SJCRH30 (cell line): ENCODE measurements at regions not wholly inside any gene's neighbourhood (a gene's known extent, or its start where the extent isn't known, plus 50 kb on each side); places are given as distances from the start of the nearest gene placed in this dataset.
A peak's percentile ranks its signal among the peaks of the same experiment; 100 is the strongest.
"Not testable (repeated sequence)": the region's sequence is repeated elsewhere in the genome, so short reads cannot be mapped to it uniquely, and the experiment has no call there.

ENCODE experiments used
- DNase-seq, 2 experiments: peaks; one replicate each; pipeline ENCODE4 v3.0.0-alpha.2; 2015 to 2020
- H3K27ac ChIP-seq: fragments of 250-450 bp; sonication (Bioruptor Pico); 2 replicates; pipeline ENCODE4 v1.5.1; 2020; ENCODE audit warnings: mild to moderate bottlenecking, moderate library complexity
- H3K27me3 ChIP-seq: fragments of 250-450 bp; sonication (Bioruptor Pico); 2 replicates; pipeline ENCODE4 v1.5.1; 2020; ENCODE audit warnings: mild to moderate bottlenecking, moderate library complexity
- H3K36me3 ChIP-seq: fragments of 250-450 bp; sonication (Bioruptor Pico); 2 replicates; pipeline ENCODE4 v1.5.1; 2020; ENCODE audit warnings: mild to moderate bottlenecking, moderate library complexity
- H3K4me1 ChIP-seq: fragments of 250-450 bp; sonication (Bioruptor Pico); 2 replicates; pipeline ENCODE4 v1.5.1; 2020; ENCODE audit warnings: mild to moderate bottlenecking, moderate library complexity
- H3K4me3 ChIP-seq: fragments of 250-450 bp; sonication (Bioruptor Pico); 2 replicates; pipeline ENCODE4 v1.5.1; 2020; ENCODE audit warnings: mild to moderate bottlenecking, moderate library complexity
- H3K9me3 ChIP-seq: fragments of 250-450 bp; sonication (Bioruptor Pico); replicated peaks from 2 replicates; pipeline ENCODE4 v1.5.1; 2020; ENCODE audit warnings: mild to moderate bottlenecking, moderate library complexity

DNA sequence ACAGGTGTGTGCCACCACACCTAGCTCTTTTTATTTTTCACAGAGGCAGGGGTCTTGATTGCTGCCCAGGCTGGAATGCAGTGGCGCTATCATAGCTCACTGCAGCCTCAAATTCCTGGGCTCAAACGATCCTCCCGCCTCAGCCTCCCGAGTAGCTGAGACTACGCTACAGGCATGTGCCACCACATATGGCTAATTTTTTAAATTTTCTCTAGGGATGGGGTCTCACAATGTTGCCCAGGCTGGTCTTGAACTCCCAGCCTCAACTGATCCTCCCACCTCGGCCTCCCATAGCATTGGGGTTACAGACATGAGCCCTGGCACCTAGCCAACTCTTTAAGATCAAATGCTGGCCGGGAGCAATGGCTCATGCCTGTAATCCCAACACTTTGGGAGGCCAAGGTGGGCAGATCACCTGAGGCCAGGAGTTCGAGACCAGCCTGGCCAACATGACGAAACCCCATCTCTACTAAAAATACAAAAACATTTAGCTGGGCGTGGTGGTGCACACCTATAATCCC is 50.6 kb upstream of the MYL10 start:
- H3K4me1 ChIP-seq, H3K36me3 ChIP-seq, H3K4me3 ChIP-seq, H3K27ac ChIP-seq, DNase-seq, H3K9me3 ChIP-seq, H3K27me3 ChIP-seq: not testable (repeated sequence)

DNA sequence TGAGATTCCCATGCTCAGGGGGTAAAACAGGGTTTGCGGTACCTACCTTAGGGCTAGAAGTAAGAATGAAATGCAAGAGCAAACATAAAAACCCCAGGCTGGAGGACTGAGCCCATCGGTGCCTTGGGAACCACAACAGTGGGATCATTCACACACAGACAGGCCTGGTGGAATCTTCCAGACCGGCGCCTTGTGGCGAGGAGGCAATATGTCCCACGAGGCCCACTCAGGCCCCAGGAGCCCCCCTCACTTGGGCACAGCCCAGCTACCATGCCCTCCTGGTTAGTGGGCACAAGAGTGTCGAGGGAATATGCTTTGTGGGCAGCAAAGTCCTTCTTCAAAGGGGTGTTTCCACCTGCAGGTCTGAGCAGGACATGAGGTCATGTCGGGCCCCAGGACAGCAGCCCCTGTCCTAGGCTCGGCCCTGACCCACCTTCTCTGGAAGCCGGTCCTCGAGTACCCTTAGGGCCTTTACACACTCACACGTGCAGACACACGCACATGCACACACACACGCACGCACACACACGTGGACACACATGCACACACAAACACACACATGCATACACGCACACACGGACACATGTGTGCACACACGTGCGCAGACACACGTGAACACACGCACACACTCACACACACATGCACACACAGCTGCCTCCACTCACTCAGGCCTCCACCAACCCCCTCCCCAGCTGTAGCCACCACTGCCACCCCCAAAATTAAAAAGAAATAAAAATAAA is 51.5 kb upstream of the MYL10 start:
- Histone ChIP-seq H3K36me3 (no peaks in the 10 kb centered on the region), H3K27ac (no peak overlapping the region), H3K9me3 (no peaks in the 10 kb centered on the region), H3K4me3 (no peak overlapping the region), H3K4me1 (0 out of 2 replicates have a peak, but pooled peaks cover 4% of the 10 kb centered on the region), H3K27me3 (no peaks in the 10 kb centered on the region)
- no peak for DNase-seq

DNA sequence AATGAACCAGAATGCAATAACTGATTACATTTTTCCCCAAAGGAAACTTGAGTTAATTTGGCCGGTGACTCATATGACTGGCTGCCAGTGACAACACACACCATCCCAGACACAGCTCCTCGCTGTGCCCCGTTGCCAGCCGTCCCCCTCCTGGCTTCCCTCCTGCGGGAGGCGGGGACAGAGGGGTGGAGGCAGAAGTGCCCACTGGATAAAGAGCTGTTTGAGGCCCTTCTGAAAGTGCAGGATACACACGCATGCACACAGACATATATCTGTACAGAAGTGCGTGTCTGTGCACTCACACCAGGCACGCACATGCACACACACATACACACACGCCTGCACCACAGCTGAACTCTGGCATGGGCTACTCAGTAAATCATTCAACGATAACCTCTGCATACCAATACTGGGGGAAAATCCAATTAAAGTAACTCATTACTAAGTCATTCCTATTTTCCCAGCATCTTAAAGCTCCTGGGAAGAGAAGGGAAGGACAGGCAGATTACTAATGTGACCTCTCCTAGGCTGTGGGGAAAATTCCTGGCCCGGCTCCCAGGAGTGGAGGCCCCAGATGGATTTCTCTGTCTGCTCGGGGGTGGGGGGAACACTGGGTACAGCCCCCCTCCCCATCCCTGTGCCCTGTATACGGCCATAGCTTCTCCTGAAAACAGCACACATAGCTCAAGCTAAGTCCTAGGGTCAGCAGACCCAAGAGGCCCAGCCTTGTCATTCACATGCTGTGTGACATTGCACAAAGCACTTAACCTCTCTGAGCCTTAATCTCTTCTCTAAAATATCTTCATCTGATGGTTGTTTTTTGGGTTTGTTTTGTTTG is 52.3 kb upstream of the MYL10 start:
- Histone ChIP-seq H3K27ac (no peak overlapping the region), H3K4me3 (no peak overlapping the region), H3K9me3 (no peaks in the 10 kb centered on the region), H3K36me3 (no peaks in the 10 kb centered on the region), H3K27me3 (no peaks in the 10 kb centered on the region), H3K4me1 (0 out of 2 replicates have a peak, but pooled peaks cover 4% of the 10 kb centered on the region)
- peak; percentile 65 to 70 for DNase-seq

DNA sequence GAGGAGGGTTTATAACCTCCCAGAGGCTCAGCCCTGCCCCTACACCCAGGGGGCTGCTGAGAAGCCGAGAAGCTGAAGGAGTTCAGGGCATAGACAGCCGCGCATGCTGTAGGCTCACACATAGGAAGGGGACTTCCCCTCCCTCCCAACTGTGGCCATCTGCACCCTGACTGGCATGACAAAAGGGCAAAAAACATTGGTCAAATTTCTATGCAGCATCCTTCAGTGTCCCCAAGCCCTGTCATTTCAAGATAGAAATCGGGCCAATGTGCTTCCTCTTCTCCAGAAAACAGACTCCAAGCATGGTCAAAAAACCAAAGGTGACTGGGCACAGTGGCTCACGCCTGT is 55.9 kb upstream of the MYL10 start:
- no peak for DNase-seq
- H3K36me3 ChIP-seq: no peaks in the 10 kb centered on the region
- peaks cover 8% of the 10 kb centered on the region; the same call in 1 of the 2 replicates for H3K27me3 ChIP-seq
- H3K4me3 ChIP-seq: no peak overlapping the region
- 0 out of 2 replicates have a peak, but pooled peaks cover 4% of the 10 kb centered on the region for H3K4me1 ChIP-seq
- no peaks in the 10 kb centered on the region for H3K9me3 ChIP-seq
- H3K27ac ChIP-seq: no peak overlapping the region

DNA sequence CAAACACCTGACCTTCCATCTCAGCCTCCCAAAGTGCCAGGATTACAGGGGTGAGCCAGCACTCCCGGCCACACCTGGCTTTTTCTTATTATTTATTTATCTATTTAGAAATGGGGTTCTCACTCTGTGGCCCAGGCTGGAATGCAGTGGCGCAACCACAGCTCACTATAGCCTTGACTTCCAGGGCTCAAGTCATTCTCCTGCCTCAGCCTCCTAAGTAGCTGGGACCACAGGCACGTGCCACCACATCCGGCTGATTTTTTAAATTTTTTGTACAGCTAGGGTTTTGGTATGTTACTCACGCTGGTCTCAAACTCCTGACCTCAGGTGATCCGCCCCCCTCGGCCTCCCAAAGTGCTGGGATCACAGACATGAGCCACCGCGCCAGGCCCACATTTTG is 56.9 kb upstream of the MYL10 start:
- Histone ChIP-seq H3K36me3 (no peaks in the 10 kb centered on the region), H3K4me3 (no peak overlapping the region), H3K27ac (no peak overlapping the region), H3K27me3 (peaks cover 8% of the 10 kb centered on the region; the same call in 1 of the 2 replicates), H3K4me1 (0 out of 2 replicates have a peak, but pooled peaks cover 4% of the 10 kb centered on the region), H3K9me3 (no peaks in the 10 kb centered on the region)
- DNase-seq: no peak

DNA sequence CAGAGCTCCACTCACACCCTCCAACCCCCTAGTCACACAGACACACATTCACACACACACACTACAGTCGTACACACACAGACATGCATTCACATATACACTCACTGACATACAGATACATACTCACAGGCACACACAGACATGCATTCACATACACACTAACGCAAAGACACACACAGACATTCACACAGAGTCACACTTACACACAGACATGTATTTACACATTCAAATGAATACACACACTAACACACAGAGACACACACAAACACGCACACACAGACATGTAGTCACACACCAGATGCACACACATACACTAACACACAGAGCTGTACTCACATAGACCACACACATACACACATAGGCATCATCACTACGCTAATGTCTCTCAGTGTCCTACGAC is 58.0 kb upstream of the MYL10 start:
- DNase-seq: no peak
- Histone ChIP-seq H3K4me1 (no peaks in the 10 kb centered on the region), H3K9me3 (no peaks in the 10 kb centered on the region), H3K36me3 (no peaks in the 10 kb centered on the region), H3K4me3 (no peak overlapping the region), H3K27ac (no peak overlapping the region), H3K27me3 (peaks cover 8% of the 10 kb centered on the region; the same call in 1 of the 2 replicates)

DNA sequence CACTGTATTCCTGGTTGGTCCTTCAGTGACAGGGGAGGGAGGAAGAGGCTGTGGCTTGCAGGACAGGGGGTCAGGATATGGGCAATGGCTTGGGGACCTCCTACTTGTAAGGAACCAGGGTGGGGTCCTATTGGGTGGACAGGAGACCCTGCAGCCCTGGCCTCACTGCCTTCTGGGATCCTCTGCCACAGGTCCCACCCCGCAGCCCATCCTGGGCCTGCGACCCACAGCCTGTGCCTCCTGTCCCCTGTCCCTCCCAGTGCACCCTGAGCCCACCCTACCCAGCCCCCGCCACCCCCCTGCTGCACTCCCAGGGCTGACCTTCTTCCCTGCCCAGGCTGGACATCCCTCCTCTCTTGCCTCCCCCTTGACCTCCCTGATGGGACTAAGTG is 58.7 kb upstream of the MYL10 start:
- H3K36me3 ChIP-seq: no peaks in the 10 kb centered on the region
- H3K27me3 ChIP-seq: peaks cover 8% of the 10 kb centered on the region; the same call in 1 of the 2 replicates
- no peaks in the 10 kb centered on the region for H3K4me1 ChIP-seq
- no peak overlapping the region for H3K4me3 ChIP-seq
- H3K27ac ChIP-seq: no peak overlapping the region
- DNase-seq: no peak
- no peaks in the 10 kb centered on the region for H3K9me3 ChIP-seq

DNA sequence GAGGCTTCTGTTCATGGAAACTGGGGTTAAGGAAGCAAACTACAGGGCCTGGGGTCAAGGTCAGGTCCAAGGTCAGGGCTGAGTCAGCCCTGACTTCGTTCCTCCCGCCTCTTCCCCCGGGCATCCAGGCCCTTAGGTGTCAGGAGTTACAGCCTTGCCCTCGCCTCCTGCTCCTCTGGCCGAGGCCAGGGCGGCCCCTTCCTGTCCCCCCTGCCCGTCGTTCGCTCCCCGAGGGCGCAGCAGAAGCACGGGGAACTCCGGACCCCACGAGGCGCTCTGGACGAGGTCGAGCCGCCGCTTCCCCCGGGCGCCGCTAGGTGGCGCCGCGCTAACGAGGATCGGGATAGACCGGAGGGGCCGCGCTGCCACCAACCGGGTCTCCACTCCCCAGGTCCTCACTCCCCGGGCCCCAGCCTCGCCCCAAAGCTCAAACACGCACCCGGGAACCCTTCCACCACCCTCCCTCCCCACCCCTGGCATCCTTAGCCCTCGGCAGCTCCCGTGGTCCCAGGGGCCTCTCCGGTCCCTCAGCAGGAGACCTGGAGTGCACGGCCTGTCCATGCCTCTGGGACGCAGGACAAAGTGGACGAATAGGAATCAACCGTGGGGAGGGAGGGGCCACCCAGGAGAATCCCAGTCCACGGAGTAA is 59.2 kb upstream of the MYL10 start:
- Histone ChIP-seq H3K4me1 (no peaks in the 10 kb centered on the region), H3K36me3 (no peaks in the 10 kb centered on the region), H3K27ac (no peak overlapping the region), H3K4me3 (peak overlapping the region; percentile 41), H3K9me3 (no peaks in the 10 kb centered on the region), H3K27me3 (peaks cover 8% of the 10 kb centered on the region; the same call in 1 of the 2 replicates)
- DNase-seq: peak; percentile 78 to 87

DNA sequence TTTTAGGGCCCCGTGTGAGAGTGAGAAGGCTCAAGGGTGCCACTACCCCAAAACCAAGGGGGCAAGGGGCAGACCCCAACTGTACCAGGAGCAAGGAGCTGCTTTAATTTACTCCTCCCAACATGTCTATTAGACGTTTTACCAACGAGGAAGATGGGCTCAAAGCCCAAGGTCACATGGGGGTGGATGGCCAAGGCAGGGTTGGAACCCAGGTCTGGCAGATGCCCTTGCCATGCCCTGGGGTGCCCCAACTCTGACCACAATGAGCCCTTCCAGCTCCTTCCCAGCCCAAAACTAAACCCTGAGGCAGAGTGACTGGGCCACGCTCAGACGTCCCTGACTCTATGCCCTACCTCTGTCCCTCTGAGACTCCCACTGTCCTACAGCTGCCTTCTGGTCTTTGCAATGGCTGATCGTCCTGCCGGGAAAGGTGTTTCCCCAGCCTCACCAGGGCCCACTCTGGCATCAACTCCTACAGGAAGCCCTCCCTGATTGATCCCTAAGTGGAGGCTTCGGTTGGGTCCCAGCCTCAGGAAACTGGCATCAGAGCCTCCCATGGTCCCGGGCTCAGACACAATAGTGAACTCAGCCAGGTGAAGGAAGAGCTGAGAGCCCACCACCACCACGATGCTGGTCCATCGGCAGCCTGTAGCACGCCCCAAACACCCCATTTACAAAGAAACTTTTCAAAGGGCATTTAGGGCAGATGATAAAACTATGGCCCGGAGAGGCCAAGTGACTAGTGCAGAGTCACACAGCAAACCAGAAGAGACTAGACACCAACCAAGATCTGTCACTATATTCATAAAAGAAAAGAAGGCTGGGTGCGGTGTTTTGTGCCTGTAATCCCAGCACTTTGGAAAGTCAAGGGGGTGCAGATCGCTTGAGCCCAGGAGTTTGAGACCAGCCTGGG is 60.2 kb upstream of the MYL10 start:
- Histone ChIP-seq H3K27me3 (peaks cover 8% of the 10 kb centered on the region; the same call in 1 of the 2 replicates), H3K36me3 (no peaks in the 10 kb centered on the region), H3K4me3 (no peak overlapping the region; the same call in 1 of the 2 replicates), H3K27ac (no peak overlapping the region), H3K9me3 (no peaks in the 10 kb centered on the region), H3K4me1 (no peaks in the 10 kb centered on the region)
- no peak for DNase-seq

DNA sequence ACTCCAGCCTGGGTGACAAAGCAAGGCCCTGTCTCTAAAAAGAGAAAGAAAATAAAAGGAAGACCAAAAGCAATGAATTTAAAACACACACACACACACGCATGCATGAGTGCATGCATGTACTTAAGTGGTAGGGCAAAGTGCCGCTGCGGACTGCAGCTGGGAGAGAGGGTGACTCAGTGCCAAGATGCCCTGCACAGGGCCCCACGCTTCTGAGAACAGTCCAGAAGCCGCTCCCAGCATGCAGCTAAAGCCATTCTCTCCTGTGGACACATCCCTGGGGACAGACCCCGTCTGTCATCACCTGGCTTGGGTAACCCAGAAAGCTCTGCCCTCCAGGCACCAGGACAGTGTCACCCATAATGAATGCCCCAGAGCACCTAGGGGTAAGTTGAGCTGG is 61.0 kb upstream of the MYL10 start:
- Histone ChIP-seq H3K36me3 (no peaks in the 10 kb centered on the region), H3K27me3 (peaks cover 8% of the 10 kb centered on the region; the same call in 1 of the 2 replicates), H3K27ac (no peak overlapping the region), H3K4me3 (no peak overlapping the region), H3K9me3 (no peaks in the 10 kb centered on the region), H3K4me1 (no peaks in the 10 kb centered on the region)
- DNase-seq: no peak

DNA sequence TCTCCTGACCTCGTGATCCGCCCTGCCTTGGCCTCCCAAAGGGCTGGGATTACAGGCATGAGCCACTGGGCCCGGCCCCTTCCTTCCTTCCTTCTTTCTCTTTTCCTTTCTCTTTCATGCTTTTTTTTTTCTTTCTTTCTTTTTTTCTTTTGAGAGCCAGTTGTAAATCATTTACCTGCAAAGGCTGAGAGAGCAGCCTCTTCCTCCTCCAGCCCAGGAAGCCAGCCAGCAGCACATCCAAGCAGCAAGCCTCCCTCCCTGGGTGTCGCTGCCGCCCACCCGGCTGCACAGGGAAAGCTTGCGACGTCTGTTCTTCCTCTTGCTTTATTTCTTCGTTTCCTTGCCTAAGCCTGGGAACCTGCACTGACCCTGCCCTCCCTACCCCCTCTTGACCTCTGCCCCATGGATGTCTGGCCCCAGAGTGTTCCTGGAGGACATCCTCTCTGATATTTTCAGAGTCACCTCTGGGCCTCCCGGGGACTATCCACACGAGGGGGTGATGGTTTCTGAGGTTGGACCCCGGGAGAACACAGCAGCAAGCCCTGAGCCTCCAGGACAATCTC is 62.8 kb upstream of the MYL10 start:
- Histone ChIP-seq H3K9me3 (no peaks in the 10 kb centered on the region), H3K4me3 (no peak overlapping the region), H3K27ac (no peak overlapping the region), H3K27me3 (peaks cover 8% of the 10 kb centered on the region; the same call in 1 of the 2 replicates), H3K4me1 (no peaks in the 10 kb centered on the region), H3K36me3 (no peaks in the 10 kb centered on the region)
- DNase-seq: no peak

DNA sequence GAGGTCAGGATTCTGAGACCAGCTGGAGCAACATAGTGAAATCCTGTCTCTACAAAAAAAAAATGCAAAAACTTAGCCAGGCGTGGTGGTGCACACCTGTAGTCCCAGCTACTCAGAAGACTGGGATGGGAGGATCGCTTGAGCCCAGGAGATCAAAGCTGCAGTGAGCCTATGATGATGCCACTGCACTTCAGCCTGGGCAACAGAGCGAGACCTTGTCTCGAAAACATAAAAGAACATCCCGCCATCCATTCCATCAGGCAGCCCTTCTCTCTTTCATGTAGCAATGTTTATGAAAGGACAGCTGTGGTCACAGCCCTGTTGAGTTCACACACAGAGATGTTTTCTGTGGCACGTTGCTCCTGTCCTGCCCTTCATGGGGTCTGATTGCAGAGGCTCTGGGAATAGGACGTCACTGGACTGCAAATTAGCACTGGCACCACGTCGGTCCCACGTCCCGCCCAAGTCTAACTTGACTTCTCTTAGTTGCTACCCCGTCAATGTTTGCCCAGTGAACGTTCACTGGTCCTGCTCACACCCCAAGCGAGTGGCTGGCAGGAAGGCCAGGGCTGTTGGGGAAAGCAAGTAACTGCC is 64.5 kb upstream of the MYL10 start:
- H3K4me1 ChIP-seq: no peaks in the 10 kb centered on the region
- no peak overlapping the region for H3K4me3 ChIP-seq
- no peaks in the 10 kb centered on the region for H3K36me3 ChIP-seq
- peak; percentile 23 to 50 for DNase-seq
- peaks cover 8% of the 10 kb centered on the region; the same call in 1 of the 2 replicates for H3K27me3 ChIP-seq
- H3K27ac ChIP-seq: no peak overlapping the region
- H3K9me3 ChIP-seq: no peaks in the 10 kb centered on the region

DNA sequence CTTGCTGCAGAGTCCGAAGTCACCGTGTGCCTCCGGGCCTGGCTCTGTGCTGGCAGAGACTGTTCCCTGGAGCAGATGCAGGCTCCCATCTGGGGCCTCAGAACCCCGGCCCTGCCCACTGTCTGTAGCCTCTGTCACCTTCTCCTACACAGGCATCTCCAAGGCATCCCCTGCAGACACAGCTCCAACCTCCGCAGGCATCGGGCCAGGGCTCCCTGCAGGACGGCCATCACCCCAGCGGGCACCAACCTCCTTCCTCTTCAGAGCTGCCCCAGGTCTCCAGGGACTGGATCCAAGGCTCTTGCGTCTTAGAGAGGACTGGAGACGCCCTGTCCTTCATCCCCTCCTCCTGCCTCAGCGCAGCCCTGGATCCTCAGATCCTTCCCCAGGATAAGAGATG is 69.9 kb upstream of the MYL10 start:
- Histone ChIP-seq H3K9me3 (no peaks in the 10 kb centered on the region), H3K4me3 (no peak overlapping the region), H3K36me3 (no peaks in the 10 kb centered on the region), H3K27me3 (0 out of 2 replicates have a peak, but pooled peaks cover 15% of the 10 kb centered on the region), H3K4me1 (no peaks in the 10 kb centered on the region), H3K27ac (no peak overlapping the region)
- DNase-seq: no peak
